TTC549 (cell line): ENCODE measurements at regions not wholly inside any gene's neighbourhood (a gene's known extent, or its start where the extent isn't known, plus 50 kb on each side); places are given as distances from the start of the nearest gene placed in this dataset.

Source experiments
- FAIRE-seq: peaks from 2 replicates; lab custom pipeline; 2012; peaks lifted over from hg19 to GRCh38; lab: Jason Lieb, UNC

- no peak for FAIRE-seq
Observed at GRCh38 chr3:98986073-98986472, 84.6 kb upstream of the DCBLD2 start.

- no peak for FAIRE-seq
Observed at GRCh38 chr3:98985431-98985830, 83.9 kb upstream of the DCBLD2 start.

GRCh38 chr3:98984024-98984423, 82.5 kb upstream of the DCBLD2 start:
- no peak for FAIRE-seq

- FAIRE-seq: no peak
Observed at GRCh38 chr3:98982351-98982750, 80.9 kb upstream of the DCBLD2 start.

DNA sequence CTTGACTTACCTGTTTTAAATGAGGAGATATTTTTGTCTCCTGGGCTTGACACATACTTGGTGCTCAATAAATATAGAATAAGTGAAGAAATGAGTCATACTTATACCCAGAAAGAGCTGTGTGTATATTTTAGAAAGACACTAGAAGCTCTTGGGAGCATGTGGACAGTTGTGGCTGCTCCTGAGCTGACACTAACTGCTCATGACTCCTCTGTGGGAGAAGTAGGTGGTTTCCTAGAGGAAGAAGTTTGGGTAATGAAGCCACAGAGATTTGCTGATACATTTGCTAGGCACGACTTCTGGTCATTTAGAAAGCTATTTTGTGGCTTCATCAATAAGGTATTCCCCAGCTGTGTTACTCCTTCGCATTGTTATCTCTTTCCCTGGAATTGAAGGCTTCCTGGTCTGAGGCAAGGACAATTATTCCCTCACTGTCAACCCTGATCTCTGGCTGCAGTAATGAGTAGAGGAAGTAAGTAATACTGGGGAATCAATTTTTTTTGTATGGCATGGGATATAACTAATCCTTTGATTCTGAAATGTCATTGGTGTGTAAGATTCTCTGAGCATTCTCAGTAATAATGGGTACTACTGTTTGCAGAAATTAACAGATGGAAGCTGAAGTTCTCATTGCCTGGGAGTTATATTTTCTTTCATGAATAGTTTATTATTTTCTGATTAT, 79.6 kb upstream of the DCBLD2 start:
- FAIRE-seq: no peak

DNA sequence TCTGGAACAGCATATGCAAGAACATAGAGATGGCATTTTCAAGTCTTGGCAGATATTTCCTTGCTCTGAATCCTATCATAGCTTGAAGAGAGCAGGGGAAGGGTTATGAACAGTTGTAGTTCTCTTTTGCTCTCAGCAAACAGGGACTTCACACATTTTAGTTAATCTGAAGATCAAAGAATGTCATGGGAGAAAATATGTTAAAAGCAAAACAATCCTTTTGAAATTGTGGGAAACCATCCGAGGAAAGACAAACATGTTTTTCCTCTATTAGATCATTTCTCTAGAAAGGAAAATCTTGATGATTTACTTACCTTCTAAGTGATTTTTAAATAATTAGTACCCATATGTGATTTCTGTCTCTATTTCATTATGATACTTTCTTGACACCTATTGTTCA, 77.8 kb upstream of the DCBLD2 start:
- no peak for FAIRE-seq

- FAIRE-seq: no peak
Observed at GRCh38 chr3:98978068-98978811, 76.7 kb upstream of the DCBLD2 start.

DNA sequence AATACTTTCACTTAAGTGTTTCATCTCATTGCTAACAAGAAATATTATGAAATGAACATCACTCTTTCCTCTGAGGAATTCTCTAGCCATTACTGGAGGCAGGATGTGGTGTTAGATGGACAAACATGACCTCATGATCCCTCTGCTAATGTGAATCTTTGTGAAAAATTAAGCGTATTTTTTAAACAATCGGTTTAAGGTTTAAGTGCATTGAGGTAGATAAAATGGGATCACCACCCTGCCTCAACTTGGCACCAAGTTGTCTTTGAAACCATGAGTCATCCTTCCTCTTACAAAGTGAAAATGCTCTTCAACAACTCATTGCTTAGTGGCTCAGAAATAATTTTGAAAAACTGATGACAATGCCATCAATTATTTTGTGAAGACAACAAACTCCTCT, 76.0 kb upstream of the DCBLD2 start:
- FAIRE-seq: no peak

- no peak for FAIRE-seq
Observed at GRCh38 chr3:98974442-98974841, 72.9 kb upstream of the DCBLD2 start.

GRCh38 chr3:98972720-98973119, 71.2 kb upstream of the DCBLD2 start:
- no peak for FAIRE-seq

GRCh38 chr3:98972155-98972554, 70.7 kb upstream of the DCBLD2 start:
- FAIRE-seq: no peak

DNA sequence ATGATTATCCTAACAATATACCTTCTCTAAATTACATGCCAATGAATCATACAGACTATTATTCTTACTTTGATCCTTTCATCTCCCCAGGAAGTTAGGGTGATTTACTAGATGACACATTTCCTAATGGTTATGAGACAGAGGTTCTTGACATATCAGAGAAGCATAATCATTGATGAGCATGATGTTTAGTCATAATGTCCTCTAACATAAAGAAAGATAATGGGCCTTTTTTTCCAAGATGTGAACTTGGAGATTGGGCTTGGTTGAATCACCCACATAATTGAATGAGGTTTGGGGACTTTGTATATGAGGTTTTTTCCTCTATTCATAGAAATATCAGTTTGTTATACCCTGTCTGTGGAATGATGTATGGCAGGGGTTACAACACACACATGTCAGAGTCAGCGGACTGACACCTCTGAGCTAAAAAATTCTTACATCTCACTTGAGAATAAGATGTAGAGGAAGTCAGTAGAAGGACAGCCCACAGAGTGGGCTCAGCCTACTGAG, 69.7 kb upstream of the DCBLD2 start:
- no peak for FAIRE-seq

DNA sequence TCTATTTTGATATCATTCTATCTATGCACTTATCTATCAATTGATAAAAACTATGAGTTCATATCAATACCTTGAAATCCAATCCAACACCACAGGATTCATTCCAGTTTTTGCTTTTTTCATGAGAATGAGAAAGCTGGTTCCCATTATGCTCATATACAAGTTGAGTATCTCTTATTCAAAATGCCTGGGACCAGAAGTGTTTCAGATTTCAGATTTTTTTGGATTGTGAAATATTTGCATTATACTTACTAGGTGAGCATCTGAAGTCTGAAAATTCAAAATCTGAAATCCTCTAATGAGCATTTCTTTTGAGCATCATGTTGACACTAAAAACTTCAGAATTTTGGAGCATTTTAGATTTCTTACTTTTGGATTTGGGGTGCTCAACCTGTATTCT, 67.8 kb upstream of the DCBLD2 start:
- FAIRE-seq: no peak

DNA sequence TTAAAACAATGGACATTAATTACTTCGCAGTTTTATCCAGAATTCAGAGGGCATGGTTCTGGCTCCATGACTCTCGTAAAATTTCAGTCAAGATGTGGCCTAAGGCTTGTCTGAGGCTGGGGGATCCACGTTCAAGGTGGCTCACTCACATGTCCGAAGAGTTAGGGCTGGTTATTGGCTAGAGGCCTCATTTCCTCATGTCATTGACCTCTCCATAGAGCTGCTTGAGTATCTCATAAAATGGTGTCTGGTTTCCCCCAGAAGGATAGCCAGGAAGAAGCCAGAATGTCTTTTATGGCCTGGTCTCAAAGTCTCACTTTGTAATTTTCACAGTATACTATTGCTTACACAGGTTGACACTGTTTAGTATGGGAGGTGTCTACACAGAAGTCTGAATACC, 67.3 kb upstream of the DCBLD2 start:
- FAIRE-seq: no peak

- no peak for FAIRE-seq
Observed at GRCh38 chr3:98968347-98968746, 66.9 kb upstream of the DCBLD2 start.

DNA sequence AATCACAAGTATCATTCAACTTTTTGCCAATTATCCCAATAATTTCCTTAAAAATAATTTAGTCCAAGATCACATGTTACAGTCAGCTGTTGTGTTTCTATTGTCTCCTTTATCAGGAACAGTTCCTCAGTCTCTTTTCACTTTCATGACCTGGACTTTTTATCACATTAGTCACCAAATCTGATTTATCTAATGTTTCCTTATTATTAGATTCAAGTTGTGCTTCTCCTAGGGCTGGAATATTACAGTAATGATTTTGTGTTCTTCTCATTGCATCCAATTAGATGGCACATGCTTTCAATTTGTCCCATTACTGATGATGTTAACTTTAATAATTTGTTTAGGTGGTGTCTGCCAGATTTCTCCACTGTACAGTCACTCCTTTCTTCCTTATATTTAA, 66.3 kb upstream of the DCBLD2 start:
- no peak for FAIRE-seq

- no peak for FAIRE-seq
Observed at GRCh38 chr3:98966862-98967546, 65.5 kb upstream of the DCBLD2 start.

DNA sequence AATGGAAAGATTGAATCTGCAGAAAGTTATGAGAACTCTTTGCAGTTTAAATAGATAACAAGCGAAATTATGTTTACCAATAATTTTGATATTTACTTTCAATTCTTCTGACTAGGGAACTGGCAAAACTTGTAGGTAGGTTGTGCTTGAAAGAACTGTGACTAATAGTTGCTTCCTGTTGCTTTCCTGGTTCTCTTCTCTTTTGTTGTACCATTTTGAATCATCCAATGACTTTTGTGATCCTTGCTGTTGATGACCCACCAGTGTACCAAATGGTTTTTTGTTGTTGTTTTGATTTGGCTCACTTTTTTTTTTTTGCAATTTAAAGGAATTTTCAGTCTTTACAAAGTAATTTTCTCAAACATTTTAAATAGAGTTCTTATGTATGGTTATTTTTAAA, 64.9 kb upstream of the DCBLD2 start:
- no peak for FAIRE-seq

DNA sequence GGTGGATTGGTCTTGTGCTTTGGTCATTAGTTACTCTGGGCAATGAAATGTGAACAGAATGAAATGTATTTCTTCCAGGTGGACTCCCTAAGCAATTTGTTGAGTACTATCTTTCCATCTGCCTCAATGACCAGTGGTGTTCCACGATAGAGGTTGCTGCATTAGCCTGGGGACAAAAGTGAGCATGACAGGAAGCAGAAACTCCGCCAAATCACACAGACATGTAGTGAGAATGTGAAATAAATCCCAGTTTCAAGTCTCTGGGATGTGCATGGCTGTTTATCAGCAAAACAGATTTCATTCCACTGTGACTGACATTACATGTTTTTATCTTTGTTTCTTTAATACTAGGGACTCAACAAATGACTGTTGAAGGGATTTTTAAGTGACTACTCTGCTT, 63.3 kb upstream of the DCBLD2 start:
- FAIRE-seq: no peak

GRCh38 chr3:98963546-98963945, 62.1 kb upstream of the DCBLD2 start:
- no peak for FAIRE-seq

DNA sequence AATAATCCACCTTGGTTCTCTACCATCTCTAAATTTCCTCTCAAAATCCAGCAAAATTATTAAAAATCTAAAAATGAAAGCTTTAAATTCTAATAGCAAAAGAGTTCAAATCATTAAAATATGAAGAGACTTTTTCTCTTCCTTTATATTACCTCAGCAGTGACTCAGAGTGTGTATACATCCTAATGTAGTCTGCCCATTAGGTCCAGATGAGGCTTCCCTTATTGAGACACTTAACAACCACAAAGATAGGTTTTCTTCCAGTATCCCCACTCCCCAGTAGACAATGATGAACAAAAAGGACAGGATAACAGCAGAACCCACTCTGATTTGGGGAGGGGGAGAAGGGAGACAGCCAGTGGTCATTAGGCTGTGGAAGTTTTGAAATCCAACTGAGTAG, 61.5 kb upstream of the DCBLD2 start:
- FAIRE-seq: no peak

DNA sequence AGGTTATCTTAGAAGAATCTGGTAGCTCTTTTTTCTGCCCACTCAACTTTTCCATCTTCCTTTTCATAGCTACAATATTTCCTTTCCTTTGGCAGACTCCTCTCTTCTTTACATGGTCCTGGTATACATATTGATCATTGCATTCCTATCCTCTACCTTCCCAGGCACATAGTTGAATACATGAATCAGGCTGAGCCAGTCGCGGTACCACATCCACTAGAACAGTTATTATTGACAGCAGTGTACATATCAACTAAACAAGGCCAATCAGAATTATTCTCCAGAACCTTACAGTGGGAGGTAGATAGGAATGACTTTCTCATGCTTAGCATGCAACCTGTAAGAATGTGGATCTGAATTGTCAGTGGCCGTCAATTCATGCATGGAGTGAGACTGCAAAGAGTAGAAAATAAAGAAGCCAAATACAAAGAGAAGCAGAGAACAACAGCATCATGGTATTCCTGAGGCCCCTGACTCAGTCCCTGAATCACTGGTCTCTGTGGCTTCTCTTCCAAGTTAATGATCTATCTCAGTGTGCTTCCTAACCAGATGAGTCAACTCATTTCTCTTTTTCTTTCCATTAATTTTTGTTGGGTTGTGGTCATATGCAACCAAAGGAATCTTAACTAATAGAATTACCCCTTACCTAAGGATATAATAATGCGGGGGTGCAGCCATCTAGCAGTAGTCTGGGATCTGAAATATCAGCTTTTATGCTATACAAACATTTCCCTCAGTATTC, 60.9 kb upstream of the DCBLD2 start:
- no peak for FAIRE-seq
